GM21723 (cell line): ENCODE measurements at regions not wholly inside any gene's neighbourhood (a gene's known extent, or its start where the extent isn't known, plus 50 kb on each side); places are given as distances from the start of the nearest gene placed in this dataset.

Source experiments
- ATAC-seq: cut with Tn5 transposase; IDR thresholded peaks from one replicate; pipeline ENCODE4 v1.9.1; 2021; ENCODE audit warnings: mild to moderate bottlenecking, moderate library complexity; ENCODE audit not compliant: unreplicated experiment

DNA sequence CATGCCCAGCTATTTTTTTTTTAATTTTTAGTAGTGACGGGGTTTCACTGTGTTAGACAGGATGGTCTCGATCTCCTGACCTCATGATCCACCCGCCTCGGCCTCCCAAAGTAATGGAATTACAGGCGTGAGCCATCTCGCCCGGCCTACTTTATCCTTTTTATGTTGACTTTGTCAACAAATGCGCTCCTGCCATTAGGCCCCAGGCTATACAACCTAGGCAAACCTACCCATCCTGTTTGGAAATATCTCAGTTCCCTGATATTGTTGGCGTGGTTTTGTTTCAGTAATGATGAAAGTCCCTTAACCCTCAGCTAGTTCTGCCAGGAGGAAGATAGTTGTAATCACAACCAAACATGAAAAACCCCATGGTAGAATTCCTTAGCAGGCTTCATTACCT, 249.4 kb upstream of the SOX11 start:
- ATAC-seq: no peak

GRCh38 chr2:5444168-5444567, 248.0 kb upstream of the SOX11 start:
- ATAC-seq: no peak

- no peak for ATAC-seq
These were observed 247.3 kb upstream of the SOX11 start for GRCh38 chr2:5444854-5445253.

DNA sequence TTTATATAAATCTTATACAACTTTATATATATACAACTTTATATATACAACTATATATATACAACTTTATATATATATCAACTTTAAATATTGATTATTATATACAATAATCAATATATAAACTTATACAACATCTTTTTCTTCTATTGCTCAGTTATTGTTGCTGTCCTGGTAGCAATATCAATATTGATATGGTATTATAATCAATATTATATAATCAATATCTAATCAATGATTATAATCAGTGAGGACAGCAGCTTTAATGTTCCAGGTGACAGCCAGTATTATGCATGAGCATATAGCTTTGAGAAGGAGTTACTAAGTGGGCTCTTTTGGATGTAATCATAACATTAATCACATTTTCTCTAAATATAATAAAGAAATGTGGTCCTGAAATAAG, 242.3 kb upstream of the SOX11 start:
- no peak for ATAC-seq

DNA sequence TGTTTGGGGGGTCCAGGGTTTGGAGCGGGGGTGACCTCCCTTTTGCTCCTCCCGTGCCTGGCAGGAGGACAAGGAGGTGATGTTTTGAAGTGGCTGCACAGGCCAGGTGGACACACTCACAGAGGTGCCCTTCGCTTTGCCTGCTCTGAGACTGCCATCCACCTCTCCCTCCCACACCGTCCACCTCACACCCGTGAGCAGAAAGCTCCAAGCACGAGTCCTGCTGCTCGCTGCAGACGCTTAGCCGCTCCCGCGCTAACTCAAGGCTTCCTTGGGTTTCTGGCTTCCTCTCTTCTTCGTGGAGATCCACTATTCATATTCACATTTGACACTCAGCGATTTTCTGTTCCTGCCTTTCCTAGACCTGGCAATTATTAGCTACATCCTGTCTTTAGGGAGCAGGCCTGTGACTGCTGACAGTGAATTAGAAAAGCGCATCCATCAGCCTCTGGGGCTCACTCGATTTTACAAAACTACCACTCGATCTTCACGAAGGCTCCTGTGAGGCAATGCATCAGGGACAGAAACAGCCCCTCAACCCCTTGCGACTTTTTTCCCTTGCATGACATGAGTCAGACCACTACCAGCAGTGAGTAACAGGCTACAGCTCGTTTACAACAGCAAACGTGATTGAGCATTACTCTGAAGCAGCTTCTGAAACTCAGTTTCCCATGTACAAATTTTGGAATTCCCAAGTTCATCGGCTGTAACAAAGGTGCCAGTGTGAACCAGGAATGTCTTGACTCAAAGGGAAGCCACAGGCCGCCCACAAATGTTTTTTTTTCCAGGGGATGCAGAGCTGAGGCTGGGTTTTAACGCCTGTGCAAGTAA, 238.7 kb upstream of the SOX11 start:
- ATAC-seq: no peak

DNA sequence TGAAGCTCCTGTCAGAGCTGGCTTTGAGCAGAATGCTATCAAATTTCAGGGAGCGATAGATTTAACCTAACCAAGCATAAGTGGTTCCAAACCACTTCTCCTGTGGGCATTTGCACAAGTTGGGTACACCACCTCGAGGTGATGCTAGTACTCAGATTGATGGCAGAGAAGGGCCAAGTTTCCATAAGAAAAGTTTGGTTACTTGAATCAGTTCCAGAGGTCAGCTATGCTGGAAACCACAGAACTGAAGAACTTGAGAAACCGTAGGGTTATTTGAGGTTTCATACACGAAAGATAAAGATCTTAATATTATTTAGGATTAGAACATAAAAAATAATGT, 238.2 kb upstream of the SOX11 start:
- ATAC-seq: no peak

- ATAC-seq: no peak
These were observed 233.1 kb upstream of the SOX11 start for GRCh38 chr2:5459041-5459440.

DNA sequence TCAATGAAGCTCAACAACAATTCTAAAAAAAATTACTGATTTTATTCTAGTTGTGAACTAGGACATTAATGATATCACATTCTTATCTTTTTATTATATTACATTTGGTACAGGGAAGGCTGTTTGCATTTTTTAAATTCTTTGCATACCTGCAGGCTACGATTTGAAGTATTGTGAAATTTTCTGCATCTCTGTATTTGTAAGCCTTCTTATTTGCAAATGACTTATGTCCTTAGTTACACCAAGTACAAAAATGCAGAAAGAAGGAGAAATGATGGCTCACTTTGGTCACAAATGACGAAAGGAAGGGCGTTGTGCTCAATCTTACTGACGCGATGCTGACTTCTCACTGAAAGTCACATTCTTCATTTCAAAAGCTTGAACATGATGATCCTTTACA, 227.5 kb upstream of the SOX11 start:
- no peak for ATAC-seq

DNA sequence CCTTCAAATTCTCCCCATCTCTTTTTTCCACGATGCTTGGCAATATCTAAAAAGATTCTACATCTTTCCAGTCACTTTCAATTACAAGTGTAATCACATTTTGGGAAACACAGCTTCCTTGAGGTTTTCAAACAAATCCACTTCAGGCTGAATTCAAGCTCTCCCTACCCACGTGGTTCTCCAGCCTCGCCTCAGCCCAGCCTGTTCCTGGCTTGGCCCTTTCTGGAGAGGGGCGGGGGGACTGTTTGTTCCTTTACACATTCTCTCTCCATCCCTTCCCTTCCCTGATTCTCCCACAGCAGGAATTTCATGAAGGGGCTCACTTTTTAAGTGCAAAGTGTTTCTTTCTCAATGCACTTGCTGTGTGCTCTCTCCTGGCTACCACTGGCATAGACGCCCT, 226.3 kb upstream of the SOX11 start:
- no peak for ATAC-seq

DNA sequence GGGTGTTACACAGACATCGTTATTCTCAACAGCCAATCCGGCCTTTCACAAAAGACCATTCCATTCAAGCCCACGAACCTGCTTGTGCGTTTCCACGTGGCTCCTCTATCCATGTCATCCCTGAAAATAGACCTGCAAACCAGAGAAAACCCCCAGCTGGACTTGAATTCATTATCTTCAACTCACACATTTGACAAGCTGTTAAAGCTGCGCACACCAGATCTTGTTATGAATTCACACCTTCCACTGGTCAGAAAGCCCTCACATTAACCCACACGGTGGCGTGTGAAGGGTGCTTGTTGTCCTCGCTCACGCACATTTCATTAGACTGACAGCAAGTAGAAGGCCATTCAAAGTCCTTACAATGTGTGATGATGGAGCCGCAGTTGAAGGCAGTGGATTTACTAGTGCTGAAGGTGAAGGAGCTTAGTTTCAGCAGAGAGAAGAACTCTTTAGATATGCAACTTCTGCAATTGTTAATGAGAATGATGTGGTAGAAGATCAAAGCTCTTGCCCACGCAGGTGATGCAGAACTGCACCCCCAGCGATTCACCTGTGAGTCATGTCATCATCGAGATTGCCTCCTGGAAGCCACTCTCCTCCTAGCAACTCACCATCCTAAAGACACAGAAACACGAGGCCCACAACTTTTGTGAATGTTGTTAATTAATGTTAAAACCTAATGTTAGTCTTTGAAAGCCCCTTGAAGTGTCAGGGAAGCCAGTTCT, 224.8 kb upstream of the SOX11 start:
- no peak for ATAC-seq

DNA sequence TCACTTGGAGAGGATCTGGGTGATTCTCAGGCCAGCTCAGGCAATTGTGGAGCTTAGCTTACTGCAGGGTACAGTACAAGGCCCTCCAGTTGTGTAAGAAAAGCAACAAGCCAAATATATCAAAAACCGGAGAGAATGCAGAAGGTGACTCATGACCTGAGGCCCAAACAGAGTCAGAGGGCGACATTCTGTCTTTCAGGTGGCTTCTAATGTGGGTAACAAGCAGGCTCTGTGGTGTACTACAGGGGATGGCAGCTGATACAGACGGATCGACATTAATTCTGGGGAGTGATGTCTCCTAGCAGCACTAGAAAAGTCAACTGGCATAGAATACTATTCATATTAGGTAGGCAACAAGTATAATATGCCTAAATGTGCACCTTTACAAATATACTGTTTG, 219.5 kb upstream of the SOX11 start:
- no peak for ATAC-seq

- ATAC-seq: no peak
These were observed 218.5 kb upstream of the SOX11 start for GRCh38 chr2:5473635-5474034.

DNA sequence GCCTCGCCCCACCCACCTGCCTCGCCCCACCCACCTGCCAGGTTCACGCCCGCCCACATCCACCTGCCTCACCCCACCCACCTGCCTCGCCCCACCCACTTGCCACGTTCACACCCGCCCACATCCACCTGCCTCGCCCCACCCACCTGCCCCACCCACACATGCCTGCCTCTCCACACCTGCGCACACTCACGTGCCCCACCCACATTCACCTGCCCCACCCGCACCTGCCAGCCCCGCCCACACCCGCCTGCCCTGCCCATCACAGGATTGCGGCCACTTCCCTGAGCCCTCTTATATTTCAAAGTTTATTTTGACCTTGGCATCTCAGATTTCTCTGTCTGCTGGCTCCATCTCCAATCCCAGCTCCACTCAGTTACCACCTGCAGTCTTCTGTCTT, 217.5 kb upstream of the SOX11 start:
- no peak for ATAC-seq

- no peak for ATAC-seq
These were observed 212.8 kb upstream of the SOX11 start for GRCh38 chr2:5479265-5479928.

DNA sequence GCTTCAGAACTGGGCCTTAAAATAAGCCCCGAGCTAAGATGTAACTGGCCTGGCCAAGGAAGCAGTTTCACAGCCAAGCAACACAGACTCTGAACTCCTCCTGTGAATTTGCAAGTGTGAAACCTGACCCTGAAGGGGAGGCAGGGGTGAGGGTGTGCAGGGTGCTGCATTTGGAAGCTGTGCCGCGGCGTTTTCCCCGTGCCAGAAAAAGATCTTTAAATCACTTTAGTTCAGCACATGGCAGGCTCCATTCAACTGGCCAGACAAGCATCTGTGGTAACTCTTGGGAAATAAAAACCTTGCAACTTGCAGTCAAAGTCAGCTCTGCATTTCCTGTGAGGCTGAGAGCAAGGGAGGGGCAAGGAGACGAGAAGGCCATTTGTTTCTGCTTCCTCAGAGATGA, 209.3 kb upstream of the SOX11 start:
- ATAC-seq: no peak

GRCh38 chr2:5484868-5485267, 207.3 kb upstream of the SOX11 start:
- ATAC-seq: no peak

GRCh38 chr2:5491523-5491922, 200.7 kb upstream of the SOX11 start:
- no peak for ATAC-seq

DNA sequence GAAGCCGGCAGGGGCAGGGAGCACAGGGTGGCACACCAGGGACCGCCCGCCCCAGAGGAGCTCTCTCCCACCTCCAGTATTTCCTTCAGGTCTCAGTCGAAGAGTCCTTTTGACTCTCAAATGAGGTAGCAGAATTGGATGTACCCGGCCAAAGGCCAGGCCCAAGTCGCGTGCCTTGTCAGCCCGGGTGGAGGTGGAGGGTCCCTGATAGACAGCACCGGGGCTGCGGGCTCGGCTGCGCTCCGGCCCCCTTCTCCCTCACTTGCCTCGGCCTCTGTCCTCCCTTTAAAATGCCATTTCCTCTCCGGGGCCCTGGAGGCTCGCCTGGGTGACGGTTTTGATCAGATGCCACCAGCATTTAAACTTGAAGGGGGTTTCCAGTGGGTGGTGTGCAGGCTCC, 198.9 kb upstream of the SOX11 start:
- no peak for ATAC-seq

- no peak for ATAC-seq
These were observed 198.0 kb upstream of the SOX11 start for GRCh38 chr2:5494212-5494611.

- no peak for ATAC-seq
These were observed 196.6 kb upstream of the SOX11 start for GRCh38 chr2:5495586-5495985.

GRCh38 chr2:5497874-5498273, 194.3 kb upstream of the SOX11 start:
- no peak for ATAC-seq

GRCh38 chr2:5501807-5502206, 190.4 kb upstream of the SOX11 start:
- no peak for ATAC-seq
